Left lung (tissue), 4 donors: ENCODE measurements at regions not wholly inside any gene's neighbourhood (a gene's known extent, or its start where the extent isn't known, plus 50 kb on each side); places are given as distances from the start of the nearest gene placed in this dataset.
A peak's percentile ranks its signal among the peaks of the same experiment; 100 is the strongest.
"Not testable (repeated sequence)": the region's sequence is repeated elsewhere in the genome, so short reads cannot be mapped to it uniquely, and the experiment has no call there.

Experiments used
- ATAC-seq: fragments of 200-7000 bp; cut with Tn5 transposase; one replicate; pipeline ENCODE4 v1.9.1; 2020; ENCODE audit warnings: moderate library complexity
- DNase-seq, 4 donors: peaks; one replicate each; pipeline ENCODE4 v3.0.0-alpha.2; 2013 to 2020
- H3K27ac ChIP-seq, 2 donors: fragments of 200-600 bp; sonication (generic) in 1 of 2; one replicate each; pipeline versions ENCODE4 v1.5.0 to v1.8.0; 2020 to 2021
- H3K27me3 ChIP-seq, 2 donors: fragments of 200-600 bp; sonication (generic) in 1 of 2; one replicate each; pipeline versions ENCODE4 v1.5.0 to v1.8.0; 2020 to 2021
- H3K36me3 ChIP-seq, 2 donors: fragments of 200-600 bp; sonication (generic) in 1 of 2; one replicate each; pipeline versions ENCODE4 v1.5.0 to v1.8.0; 2020 to 2021
- H3K4me1 ChIP-seq, 2 donors: fragments of 200-600 bp; one replicate each; pipeline ENCODE4 v1.8.0; 2021
- H3K4me3 ChIP-seq, 2 donors: fragments of 200-600 bp; sonication (generic) in 1 of 2; one replicate each; pipeline versions ENCODE4 v1.5.0 to v1.8.0; 2020 to 2021; ENCODE audit warnings: mild to moderate bottlenecking in 1 of 2
- H3K9me3 ChIP-seq, 2 donors: fragments of 200-600 bp; sonication (generic) in 1 of 2; one replicate each; pipeline versions ENCODE4 v1.5.0 to v1.8.0; 2020 to 2021
- CTCF ChIP-seq, 2 donors: fragments of 200-600 bp; sonication (generic) in 1 of 2; IDR thresholded peaks; one replicate each; pipeline versions ENCODE4 v1.5.0 to v1.8.0; 2021; ENCODE audit warnings: antibody characterized with exemption in 2 of 2
- intact Hi-C, 2 donors: fragments of 100-400 bp; cut with DNase I; formaldehyde crosslinking; loops; one replicate each; pipeline versions ENCODE4 v1.11.2 to v1.14.2; 2022
- donor health status: DM: no; HTN: yes; CAD: no.
- donor health status: DM: no; HTN: no; CAD: no.

- no peak for ATAC-seq
Observed at GRCh38 chr5:62829604-62829986, 251.0 kb downstream of the LRRC70 start.

GRCh38 chr5:62828742-62829603, 250.4 kb downstream of the LRRC70 start:
- Histone ChIP-seq H3K4me3 (no peak overlapping the region), H3K36me3 (no peaks in the 10 kb centered on the region), H3K9me3 (peaks cover 0 to 6% of the 10 kb centered on the region in 2 donors), H3K27ac (no peak overlapping the region), H3K27me3 (no peaks in the 10 kb centered on the region), H3K4me1 (no peaks in the 10 kb centered on the region)
- intact Hi-C loops = no loop called here
- no peak for ATAC-seq
- no peak for TF ChIP-seq CTCF (IDR thresholded peaks at IDR 0.05)
- DNase-seq = no peak

More at GRCh38 chr5:62829604-62829986, 251.0 kb downstream of the LRRC70 start:
- Histone ChIP-seq H3K4me1 (no peaks in the 10 kb centered on the region), H3K9me3 (peaks cover 0 to 6% of the 10 kb centered on the region in 2 donors), H3K27me3 (no peaks in the 10 kb centered on the region), H3K4me3 (no peak overlapping the region), H3K36me3 (no peaks in the 10 kb centered on the region), H3K27ac (no peak overlapping the region)
- TF ChIP-seq CTCF (IDR thresholded peaks at IDR 0.05) = no peak
- DNase-seq = no peak
- intact Hi-C loops = no loop called here

GRCh38 chr5:62825623-62826220, 247.1 kb downstream of the LRRC70 start:
- ATAC-seq = peak; percentile 88
- H3K9me3 ChIP-seq = no peaks in the 10 kb centered on the region
- no peak for TF ChIP-seq CTCF (IDR thresholded peaks at IDR 0.05)
- DNase-seq = peak in 1 of 4 donors; percentile 24
- intact Hi-C loops = no loop called here
- no peak overlapping the region for H3K4me3 ChIP-seq
- H3K27ac ChIP-seq = no peak overlapping the region
- H3K4me1 ChIP-seq = no peaks in the 10 kb centered on the region
- H3K36me3 ChIP-seq = no peaks in the 10 kb centered on the region
- H3K27me3 ChIP-seq = no peaks in the 10 kb centered on the region

GRCh38 chr5:62824936-62825335, 246.3 kb downstream of the LRRC70 start:
- ATAC-seq (no peak), DNase-seq (no peak)
- Histone ChIP-seq H3K9me3 (no peaks in the 10 kb centered on the region), H3K27ac (no peak overlapping the region), H3K4me3 (no peak overlapping the region), H3K27me3 (no peaks in the 10 kb centered on the region), H3K4me1 (no peaks in the 10 kb centered on the region), H3K36me3 (no peaks in the 10 kb centered on the region)
- intact Hi-C loops = no loop called here
- TF ChIP-seq CTCF (IDR thresholded peaks at IDR 0.05) = no peak

GRCh38 chr5:62817043-62817442, 238.4 kb downstream of the LRRC70 start:
- H3K4me3 ChIP-seq, H3K27me3 ChIP-seq, H3K4me1 ChIP-seq, H3K9me3 ChIP-seq, DNase-seq, H3K27ac ChIP-seq, ATAC-seq, H3K36me3 ChIP-seq, intact Hi-C loops: not testable (repeated sequence)
